B cell (primary cell): ENCODE measurements at regions not wholly inside any gene's neighbourhood (a gene's known extent, or its start where the extent isn't known, plus 50 kb on each side); places are given as distances from the start of the nearest gene placed in this dataset.
"Not testable (repeated sequence)": the region's sequence is repeated elsewhere in the genome, so short reads cannot be mapped to it uniquely, and the experiment has no call there.

Source experiments
- ATAC-seq: fragments of 200-7000 bp; cut with Tn5 transposase; one replicate; pipeline ENCODE4 v1.10.0; 2021; ENCODE audit warnings: low read depth, mild to moderate bottlenecking, moderate number of reproducible peaks, moderate library complexity
- CTCF ChIA-PET: fragments of 350-600 bp; sonication (Branson Sonifier 250); formaldehyde crosslinking; loops from one replicate; lab custom pipeline; 2021; ENCODE audit warnings: antibody characterized with exemption, inconsistent platforms; lab: Charles Lee
- POLR2A ChIA-PET: fragments of 350-600 bp; sonication (Branson Sonifier 250); formaldehyde crosslinking; loops from one replicate; lab custom pipeline; 2021; ENCODE audit warnings: antibody characterized with exemption; lab: Charles Lee
- DNase-seq: peaks from one replicate; pipeline ENCODE4 v3.0.0; 2013
- H2AFZ ChIP-seq: 2 replicates; pipeline ENCODE4 v1.6.1; 2012; ENCODE audit warnings: mild to moderate bottlenecking, low read depth, low read length; ENCODE audit not compliant: insufficient read depth, poor library complexity, severe bottlenecking
- H3K27ac ChIP-seq, 2 donors: 1 replicate in 1 of 2; 2 replicates in 1 of 2; pipeline ENCODE4 v1.5.1; 2012 to 2013; ENCODE audit warnings: low read length in 2 of 2, mild to moderate bottlenecking in 2 of 2, moderate library complexity in 1 of 2
- H3K27me3 ChIP-seq, 4 experiments: fragments of 200-600 bp in 1 of 4; sonication (generic) in 1 of 4; replicated peaks in 1 of 4; 1 replicate in 2 of 4; 2 replicates in 2 of 4; pipeline versions ENCODE4 v1.6.1 to v1.7.0; 2013 to 2016; ENCODE audit warnings: low read length in 3 of 4, mild to moderate bottlenecking in 2 of 4, mixed read lengths in 1 of 4, moderate library complexity in 1 of 4; ENCODE audit not compliant: insufficient read depth in 4 of 4, control insufficient read depth in 3 of 4; ENCODE audit errors: control extremely low read depth in 1 of 4
- H3K36me3 ChIP-seq, 2 experiments: replicated peaks in 1 of 2; 1 replicate in 1 of 2; 2 replicates in 1 of 2; pipeline versions ENCODE4 v1.6.1 to v1.7.1; 2013; ENCODE audit warnings: low read length in 1 of 2; ENCODE audit not compliant: insufficient read depth in 2 of 2, control insufficient read depth in 1 of 2; ENCODE audit errors: control extremely low read depth in 1 of 2, extremely low read depth in 1 of 2
- H3K4me1 ChIP-seq, 2 donors: fragments of 200-600 bp in 1 of 2; sonication (generic) in 1 of 2; 1 replicate in 1 of 2; 2 replicates in 1 of 2; pipeline versions ENCODE4 v1.5.1 to v1.6.1; 2013 to 2017; ENCODE audit warnings: low read length in 2 of 2; ENCODE audit not compliant: control insufficient read depth in 2 of 2, insufficient read depth in 2 of 2
- H3K4me2 ChIP-seq: replicated peaks from 2 replicates; pipeline ENCODE3; 2012; ENCODE audit warnings: mild to moderate bottlenecking, low read depth, low read length; ENCODE audit not compliant: poor library complexity, severe bottlenecking
- H3K4me3 ChIP-seq, 5 experiments: fragments of 200-600 bp in 1 of 5; sonication (generic) in 1 of 5; 1 replicate in 3 of 5; 2 replicates in 2 of 5; pipeline versions ENCODE4 v1.5.1 to v1.7.0; 2011 to 2016; ENCODE audit warnings: low read length in 4 of 5, mild to moderate bottlenecking in 4 of 5, low read depth in 2 of 5, control low read depth in 1 of 5, moderate library complexity in 1 of 5; ENCODE audit not compliant: insufficient read depth in 1 of 5; ENCODE audit errors: control extremely low read depth in 1 of 5, extremely low read depth in 1 of 5
- H3K79me2 ChIP-seq: fragments of 200-600 bp; sonication (generic); one replicate; pipeline ENCODE4 v1.6.0; 2016; ENCODE audit warnings: low read length; ENCODE audit not compliant: control insufficient read depth, insufficient read depth
- H3K9ac ChIP-seq: fragments of 200-600 bp; sonication (generic); 2 replicates; pipeline ENCODE4 v1.6.1; 2017; ENCODE audit warnings: mild to moderate bottlenecking, low read length, moderate library complexity
- H3K9me3 ChIP-seq, 3 donors: one replicate each; pipeline versions ENCODE4 v1.6.1 to v1.7.1; 2013; ENCODE audit warnings: low read length in 2 of 3; ENCODE audit not compliant: control insufficient read depth in 2 of 3, insufficient read depth in 1 of 3; ENCODE audit errors: control extremely low read depth in 1 of 3
- H4K20me1 ChIP-seq: 2 replicates; pipeline ENCODE4 v1.6.0; 2012; ENCODE audit warnings: mild to moderate bottlenecking, low read length; ENCODE audit not compliant: insufficient read depth, control insufficient read depth, poor library complexity, severe bottlenecking
- H3K27ac Mint-ChIP-seq: one replicate; pipeline ENCODE4 v1.8.0; 2021; ENCODE audit warnings: mixed read lengths
- H3K27me3 Mint-ChIP-seq: one replicate; pipeline ENCODE4 v1.8.0; 2021; ENCODE audit warnings: mixed read lengths
- H3K4me1 Mint-ChIP-seq: one replicate; pipeline ENCODE4 v1.8.0; 2021; ENCODE audit warnings: mixed read lengths
- H3K4me3 Mint-ChIP-seq: one replicate; pipeline ENCODE4 v1.8.0; 2021; ENCODE audit warnings: mixed read lengths
- H3K9me3 Mint-ChIP-seq: one replicate; pipeline ENCODE4 v1.8.0; 2022; ENCODE audit warnings: mixed read lengths; ENCODE audit not compliant: insufficient read depth
- CTCF ChIP-seq: fragments of 200-600 bp; IDR thresholded peaks from one replicate; pipeline ENCODE4 v1.8.0; 2022; ENCODE audit warnings: antibody characterized with exemption, mild to moderate bottlenecking
- EZH2 ChIP-seq: IDR thresholded peaks from 2 replicates; pipeline ENCODE4 v1.6.1; 2012; ENCODE audit warnings: borderline replicate concordance, low read depth, mild to moderate bottlenecking, moderate library complexity, low read length; ENCODE audit not compliant: insufficient read depth, poor library complexity, severe bottlenecking
- WGBS: methylation state at CpG from one replicate; pipeline ENCODE4 v1.1.5; 2013; ENCODE audit warnings: missing lambda C conversion rate; ENCODE audit not compliant: insufficient coverage; 5-methylcytosine and 5-hydroxymethylcytosine counted together
- intact Hi-C: fragments of 100-400 bp; cut with micrococcal nuclease; formaldehyde crosslinking; loops from one replicate; pipeline ENCODE4 v1.10.0; 2022

DNA sequence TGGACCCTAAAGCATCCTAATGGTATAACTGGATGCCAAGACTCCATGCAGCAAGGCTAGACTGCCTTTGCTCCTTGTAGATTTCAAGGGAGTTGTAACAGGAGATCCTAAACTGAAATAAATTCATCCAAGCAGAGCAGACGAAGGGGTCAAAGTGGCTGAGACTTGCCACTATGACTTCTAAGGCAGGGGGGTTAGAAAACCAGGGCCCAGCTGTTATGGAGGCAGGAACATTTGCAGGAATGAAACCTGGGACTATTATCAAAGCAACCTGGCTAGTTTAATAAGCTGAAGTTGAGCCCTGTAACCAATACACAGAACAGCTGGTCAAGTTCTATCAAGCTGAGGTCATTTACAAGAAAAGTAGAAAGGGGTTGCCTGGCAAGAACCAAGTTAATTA, 122.2 kb upstream of the TRPC6 start:
- no peak overlapping the region for H3K9ac ChIP-seq
- peaks cover 0 to 6% (median 0%) of the 10 kb centered on the region in 3 donors for H3K9me3 ChIP-seq
- no peak overlapping the region for H3K4me3 ChIP-seq
- Mint-ChIP-seq H3K27me3 (peaks cover 7% of the 10 kb centered on the region), H3K27ac (no peak overlapping the region), H3K4me3 (no peak overlapping the region), H3K4me1 (no peaks in the 10 kb centered on the region), H3K9me3 (no peaks in the 10 kb centered on the region)
- no peaks in the 10 kb centered on the region for H3K27me3 ChIP-seq
- intact Hi-C loops, result no loop called here
- H3K79me2 ChIP-seq, result no peaks in the 10 kb centered on the region
- no peak overlapping the region for H2AFZ ChIP-seq
- no peaks in the 10 kb centered on the region for H4K20me1 ChIP-seq
- no peaks in the 10 kb centered on the region for H3K36me3 ChIP-seq
- WGBS, result 83% methylated on average over 1 of the region's 1 CpG
- H3K4me1 ChIP-seq, result no peaks in the 10 kb centered on the region
- ChIA-PET CTCF (no interaction called here), POLR2A (no interaction called here)
- DNase-seq (no peak), ATAC-seq (no peak)
- H3K4me2 ChIP-seq, result no peak overlapping the region
- TF ChIP-seq CTCF, result no peak
- no peak for TF ChIP-seq EZH2
- no peak overlapping the region for H3K27ac ChIP-seq

DNA sequence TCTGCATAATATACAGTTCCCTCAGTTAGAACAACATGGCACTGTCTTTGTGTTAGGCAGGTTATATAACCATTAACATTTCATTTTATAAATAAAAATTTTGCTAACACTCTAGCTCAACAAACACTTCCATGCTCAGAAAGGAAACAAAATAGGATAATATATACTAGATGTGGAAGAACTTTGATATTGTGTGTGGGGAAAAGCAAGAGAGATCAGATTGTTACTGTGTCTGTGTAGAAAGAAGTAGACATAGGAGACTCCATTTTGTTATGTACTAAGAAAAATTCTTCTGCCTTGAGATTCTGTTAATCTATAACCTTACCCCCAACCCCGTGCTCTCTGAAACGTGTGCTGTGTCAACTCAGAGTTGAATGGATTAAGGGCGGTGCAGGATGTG, 111.1 kb upstream of the TRPC6 start:
- POLR2A ChIA-PET, H3K4me3 Mint-ChIP-seq, H2AFZ ChIP-seq, ATAC-seq, H3K27ac Mint-ChIP-seq, intact Hi-C loops, H3K9me3 Mint-ChIP-seq, H3K27ac ChIP-seq, H3K36me3 ChIP-seq, CTCF ChIA-PET, H3K9me3 ChIP-seq, H3K9ac ChIP-seq, H3K4me1 Mint-ChIP-seq, H4K20me1 ChIP-seq, H3K27me3 ChIP-seq, H3K4me2 ChIP-seq, H3K4me3 ChIP-seq, H3K27me3 Mint-ChIP-seq, H3K4me1 ChIP-seq, DNase-seq, H3K79me2 ChIP-seq: not testable (repeated sequence)
- no CpG with 5 or more reads among the region's 3 CpGs for WGBS
